GM20431 (cell line): ENCODE measurements at regions not wholly inside any gene's neighbourhood (a gene's known extent, or its start where the extent isn't known, plus 50 kb on each side); places are given as distances from the start of the nearest gene placed in this dataset.
"Not testable (repeated sequence)": the region's sequence is repeated elsewhere in the genome, so short reads cannot be mapped to it uniquely, and the experiment has no call there.

ENCODE experiments used
- in situ Hi-C: fragments of 300-500 bp; cut with MseI, MboI; formaldehyde crosslinking; loops from one replicate; pipeline ENCODE4 v1.15.0; 2020; ENCODE audit warnings: low sequenced_read_pairs; ENCODE audit not compliant: unreplicated experiment

- in situ Hi-C loops, result no loop called here
Observed at GRCh38 chr16:7792346-7792745, 459.7 kb downstream of the RBFOX1 start.

GRCh38 chr16:7791028-7791590, 458.5 kb downstream of the RBFOX1 start:
- in situ Hi-C loops, result no loop called here

DNA sequence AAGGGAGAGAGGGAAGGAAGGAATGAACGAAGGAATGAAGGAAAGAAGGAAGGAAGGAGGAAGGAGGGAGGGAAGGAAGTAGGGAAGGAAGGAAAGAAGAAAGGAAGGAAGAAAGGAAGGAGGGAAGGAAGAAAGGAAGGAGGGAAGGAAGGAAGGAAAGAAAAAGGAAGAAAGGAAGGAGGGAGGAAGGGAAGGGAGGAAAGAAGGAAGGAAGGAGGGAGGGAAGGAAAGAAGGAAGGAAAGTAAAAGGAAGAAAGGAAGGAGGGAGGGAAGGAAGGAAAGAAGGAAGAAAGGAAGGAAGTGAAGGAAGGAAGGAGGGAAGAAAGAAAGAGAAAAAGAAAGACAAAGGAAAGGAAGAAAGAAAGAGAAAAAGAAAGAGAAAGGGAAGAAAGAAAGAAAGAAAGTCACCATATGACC, 442.4 kb downstream of the RBFOX1 start:
- in situ Hi-C loops, result no loop called here

DNA sequence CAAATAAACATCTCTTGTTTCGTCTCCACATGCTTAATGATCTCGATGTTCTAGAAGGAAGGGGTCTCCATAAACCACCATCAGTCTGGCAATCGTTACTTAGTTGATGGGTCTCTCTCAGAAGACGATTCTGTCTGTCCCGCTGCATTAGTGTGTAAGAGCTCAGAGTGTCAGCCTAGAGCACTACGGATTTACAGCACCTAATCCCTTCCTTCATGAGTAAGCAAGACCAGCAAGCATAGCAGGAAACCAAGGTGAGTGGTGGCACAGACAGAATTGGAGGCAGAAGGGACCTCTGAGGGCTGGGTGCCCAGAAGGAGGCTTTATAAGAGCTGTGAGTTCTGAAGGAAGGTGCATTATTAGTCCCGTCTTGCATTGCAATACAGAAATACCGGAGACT, 440.1 kb downstream of the RBFOX1 start:
- in situ Hi-C loops, result no loop called here

DNA sequence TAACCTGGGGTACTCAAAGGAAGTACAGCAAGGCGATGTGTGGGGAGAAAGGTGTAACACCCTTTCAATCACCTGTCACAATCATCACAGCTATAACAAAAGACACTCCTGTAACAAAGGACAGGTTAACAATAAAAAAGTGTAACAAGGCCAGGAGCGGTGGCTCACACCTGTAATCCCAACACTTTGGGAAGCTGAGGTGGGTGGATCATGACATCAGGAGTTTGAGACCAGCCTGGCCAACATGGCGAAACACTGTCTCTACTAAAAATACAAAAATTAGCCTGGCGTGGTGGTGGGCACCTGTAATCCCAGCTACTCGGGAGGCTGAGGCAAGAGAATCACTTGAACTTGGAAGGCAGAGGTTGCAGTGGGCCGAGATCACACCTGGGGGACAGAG, 436.4 kb downstream of the RBFOX1 start:
- in situ Hi-C loops, result not testable (repeated sequence)

DNA sequence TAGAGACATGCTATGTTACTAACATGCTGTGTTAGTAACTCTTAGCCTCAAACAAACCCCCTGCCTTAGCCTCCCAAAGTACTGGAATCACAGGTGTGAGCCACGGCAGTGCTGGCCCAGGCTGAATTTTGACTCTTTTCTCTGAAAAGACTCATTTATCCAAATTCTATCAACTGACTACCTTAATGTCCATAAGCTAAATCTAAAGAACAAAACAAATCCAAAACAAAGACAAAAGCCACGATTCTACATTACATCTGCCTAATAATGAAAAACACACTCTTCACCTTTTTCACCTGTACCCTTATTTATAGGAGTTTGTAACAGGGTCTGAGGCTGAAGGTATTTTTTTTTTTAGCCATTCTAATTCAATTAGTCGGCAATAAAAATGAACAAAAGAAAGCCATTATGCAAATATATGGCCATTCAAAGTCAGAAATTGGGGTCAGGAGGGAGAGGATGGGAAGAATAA, 432.5 kb downstream of the RBFOX1 start:
- in situ Hi-C loops, result no loop called here

GRCh38 chr16:7763111-7763510, 430.5 kb downstream of the RBFOX1 start:
- in situ Hi-C loops, result no loop called here
